SU-DHL-6 (cell line): ENCODE measurements at regions not wholly inside any gene's neighbourhood (a gene's known extent, or its start where the extent isn't known, plus 50 kb on each side); places are given as distances from the start of the nearest gene placed in this dataset.
"Not testable (repeated sequence)": the region's sequence is repeated elsewhere in the genome, so short reads cannot be mapped to it uniquely, and the experiment has no call there.

ENCODE experiments used
- H2AFZ ChIP-seq: fragments of 200-600 bp; sonication (generic); 2 replicates; pipeline ENCODE4 v1.6.1; 2014; ENCODE audit warnings: low read depth, mild to moderate bottlenecking, moderate library complexity, mixed read lengths, antibody characterized with exemption, low read length; ENCODE audit not compliant: severe bottlenecking
- H3F3A ChIP-seq: fragments of 200-600 bp; shearing (Covaris generic); 2 replicates; pipeline ENCODE4 v1.6.0; 2016; ENCODE audit warnings: antibody characterized with exemption, mild to moderate bottlenecking; ENCODE audit not compliant: insufficient read depth
- H3K27ac ChIP-seq: fragments of 200-600 bp; sonication (generic); 2 replicates; pipeline ENCODE4 v1.5.1; 2016; ENCODE audit warnings: low read depth, mild to moderate bottlenecking, low read length, moderate library complexity, mixed read lengths
- H3K27me3 ChIP-seq: fragments of 200-600 bp; sonication (generic), shearing (Covaris generic); 2 replicates; pipeline ENCODE4 v1.6.0; 2014; ENCODE audit warnings: mild to moderate bottlenecking, low read length
- H3K36me3 ChIP-seq: fragments of 200-600 bp; sonication (generic); 2 replicates; pipeline ENCODE4 v1.6.1; 2014; ENCODE audit warnings: mild to moderate bottlenecking, low read length, mixed read lengths
- H3K4me2 ChIP-seq: fragments of 300-600, 200-600 bp; shearing (Covaris generic), sonication (generic); 2 replicates; pipeline ENCODE4 v1.6.0; 2014; ENCODE audit warnings: low read length, low read depth, mild to moderate bottlenecking; ENCODE audit not compliant: poor library complexity, severe bottlenecking
- H3K4me3 ChIP-seq: fragments of 200-600 bp; sonication (generic); 2 replicates; pipeline ENCODE4 v1.5.1; 2014; ENCODE audit warnings: antibody characterized with exemption, low read length, mild to moderate bottlenecking, mixed read lengths; ENCODE audit not compliant: insufficient read depth, poor library complexity, severe bottlenecking
- H3K79me2 ChIP-seq: fragments of 200-600 bp; sonication (generic); 2 replicates; pipeline ENCODE4 v1.6.1; 2014; ENCODE audit warnings: mild to moderate bottlenecking, low read length, moderate library complexity; ENCODE audit not compliant: insufficient read depth
- H3K9ac ChIP-seq: fragments of 200-600 bp; sonication (generic); 2 replicates; pipeline ENCODE4 v1.7.0; 2014; ENCODE audit warnings: mild to moderate bottlenecking, low read length
- H3K9me2 ChIP-seq: fragments of 200-600 bp; sonication (generic); replicated peaks from 2 replicates; pipeline ENCODE4 v1.6.1; 2014; ENCODE audit warnings: low read length; ENCODE audit not compliant: insufficient read depth
- H3K9me3 ChIP-seq: fragments of 200-600 bp; sonication (generic); 2 replicates; pipeline ENCODE4 v1.6.1; 2014; ENCODE audit warnings: low read length, mixed read lengths; ENCODE audit not compliant: insufficient read depth
- H4K20me1 ChIP-seq: fragments of 200-600 bp; sonication (generic); 2 replicates; pipeline ENCODE4 v1.6.1; 2014; ENCODE audit warnings: low read depth, mild to moderate bottlenecking, antibody characterized with exemption, low read length, moderate library complexity, mixed read lengths
- EZH2phosphoT487 ChIP-seq: fragments of 200-600 bp; sonication (generic), shearing (Covaris generic); conservative IDR thresholded peaks from 2 replicates; pipeline ENCODE4 v1.6.1; 2018; ENCODE audit warnings: mild to moderate bottlenecking, antibody characterized with exemption, low read length, moderate library complexity, mixed read lengths
- TF ChIP-seq, protein P1 (sequence below): fragments of 200-600 bp; sonication (generic); IDR thresholded peaks from one replicate; pipeline ENCODE4 v1.5.1; 2017; ENCODE audit warnings: antibody characterized with exemption, mild to moderate bottlenecking, low read length, moderate library complexity; ENCODE audit not compliant: insufficient read depth, poor library complexity, severe bottlenecking

GRCh38 chr11:50088231-50088630 lies 55.6 kb downstream of the OR4C45 start:
- TF ChIP-seq, protein P1, sequence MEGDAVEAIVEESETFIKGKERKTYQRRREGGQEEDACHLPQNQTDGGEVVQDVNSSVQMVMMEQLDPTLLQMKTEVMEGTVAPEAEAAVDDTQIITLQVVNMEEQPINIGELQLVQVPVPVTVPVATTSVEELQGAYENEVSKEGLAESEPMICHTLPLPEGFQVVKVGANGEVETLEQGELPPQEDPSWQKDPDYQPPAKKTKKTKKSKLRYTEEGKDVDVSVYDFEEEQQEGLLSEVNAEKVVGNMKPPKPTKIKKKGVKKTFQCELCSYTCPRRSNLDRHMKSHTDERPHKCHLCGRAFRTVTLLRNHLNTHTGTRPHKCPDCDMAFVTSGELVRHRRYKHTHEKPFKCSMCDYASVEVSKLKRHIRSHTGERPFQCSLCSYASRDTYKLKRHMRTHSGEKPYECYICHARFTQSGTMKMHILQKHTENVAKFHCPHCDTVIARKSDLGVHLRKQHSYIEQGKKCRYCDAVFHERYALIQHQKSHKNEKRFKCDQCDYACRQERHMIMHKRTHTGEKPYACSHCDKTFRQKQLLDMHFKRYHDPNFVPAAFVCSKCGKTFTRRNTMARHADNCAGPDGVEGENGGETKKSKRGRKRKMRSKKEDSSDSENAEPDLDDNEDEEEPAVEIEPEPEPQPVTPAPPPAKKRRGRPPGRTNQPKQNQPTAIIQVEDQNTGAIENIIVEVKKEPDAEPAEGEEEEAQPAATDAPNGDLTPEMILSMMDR = no peak
- TF ChIP-seq EZH2phosphoT487 = no peak
- Histone ChIP-seq H3K4me2 (no peak overlapping the region), H3K4me3 (no peak overlapping the region), H3F3A (no peaks in the 10 kb centered on the region), H3K9ac (no peak overlapping the region), H3K9me2 (no peaks in the 10 kb centered on the region), H3K9me3 (no peaks in the 10 kb centered on the region), H2AFZ (no peak overlapping the region), H4K20me1 (no peaks in the 10 kb centered on the region), H3K27ac (no peak overlapping the region), H3K36me3 (no peaks in the 10 kb centered on the region), H3K27me3 (no peaks in the 10 kb centered on the region), H3K79me2 (no peaks in the 10 kb centered on the region)

- no peaks in the 10 kb centered on the region for H3K36me3 ChIP-seq
- TF ChIP-seq, protein P1 = no peak
- no peak for TF ChIP-seq EZH2phosphoT487
- H4K20me1 ChIP-seq = no peaks in the 10 kb centered on the region
- H3K27me3 ChIP-seq = no peaks in the 10 kb centered on the region
- no peak overlapping the region for H3K27ac ChIP-seq
- no peak overlapping the region for H2AFZ ChIP-seq
- no peaks in the 10 kb centered on the region for H3K9me2 ChIP-seq
- no peak overlapping the region for H3K4me3 ChIP-seq
- H3K9ac ChIP-seq = no peak overlapping the region
- H3K4me2 ChIP-seq = no peak overlapping the region
- no peaks in the 10 kb centered on the region for H3K79me2 ChIP-seq
- H3K9me3 ChIP-seq = no peaks in the 10 kb centered on the region
- no peaks in the 10 kb centered on the region for H3F3A ChIP-seq
These were observed 65.6 kb downstream of the OR4C45 start for GRCh38 chr11:50098186-50098725.

GRCh38 chr11:50102916-50103315 lies 70.2 kb downstream of the OR4C45 start:
- no peak for TF ChIP-seq EZH2phosphoT487
- TF ChIP-seq, protein P1 = no peak
- H3K9me3 ChIP-seq = no peaks in the 10 kb centered on the region
- no peaks in the 10 kb centered on the region for H3K27me3 ChIP-seq
- no peak overlapping the region for H3K27ac ChIP-seq
- no peaks in the 10 kb centered on the region for H3K79me2 ChIP-seq
- no peaks in the 10 kb centered on the region for H3K9me2 ChIP-seq
- no peak overlapping the region for H2AFZ ChIP-seq
- H3F3A ChIP-seq = no peaks in the 10 kb centered on the region
- no peak overlapping the region for H3K4me2 ChIP-seq
- H3K4me3 ChIP-seq = no peak overlapping the region
- H3K36me3 ChIP-seq = no peaks in the 10 kb centered on the region
- no peaks in the 10 kb centered on the region for H4K20me1 ChIP-seq
- H3K9ac ChIP-seq = no peak overlapping the region

DNA sequence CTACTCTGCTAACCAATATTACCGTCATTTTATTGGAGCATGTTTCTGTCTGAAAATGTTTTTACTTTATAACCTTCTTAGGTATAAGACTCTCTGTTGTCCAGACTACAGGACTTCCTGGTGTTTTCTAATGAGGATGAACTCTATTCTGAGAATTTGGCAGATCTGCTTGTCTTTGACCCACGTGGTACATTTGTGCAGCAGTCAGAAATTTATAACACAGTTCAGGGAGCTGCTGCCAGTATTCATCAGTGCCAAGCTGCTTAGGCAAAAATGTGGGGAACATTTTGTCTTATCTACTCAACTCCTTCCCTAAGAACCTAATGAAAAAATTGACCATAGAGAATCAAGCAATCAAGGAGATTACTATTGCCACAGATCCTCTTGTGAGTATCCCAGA lies 108.0 kb downstream of the OR4C45 start:
- not testable (repeated sequence) for H3K9me3 ChIP-seq, H3K27me3 ChIP-seq, H3F3A ChIP-seq, H2AFZ ChIP-seq, H3K4me2 ChIP-seq, H3K27ac ChIP-seq, H3K9me2 ChIP-seq, H3K79me2 ChIP-seq, H4K20me1 ChIP-seq, H3K4me3 ChIP-seq, H3K36me3 ChIP-seq, H3K9ac ChIP-seq

DNA sequence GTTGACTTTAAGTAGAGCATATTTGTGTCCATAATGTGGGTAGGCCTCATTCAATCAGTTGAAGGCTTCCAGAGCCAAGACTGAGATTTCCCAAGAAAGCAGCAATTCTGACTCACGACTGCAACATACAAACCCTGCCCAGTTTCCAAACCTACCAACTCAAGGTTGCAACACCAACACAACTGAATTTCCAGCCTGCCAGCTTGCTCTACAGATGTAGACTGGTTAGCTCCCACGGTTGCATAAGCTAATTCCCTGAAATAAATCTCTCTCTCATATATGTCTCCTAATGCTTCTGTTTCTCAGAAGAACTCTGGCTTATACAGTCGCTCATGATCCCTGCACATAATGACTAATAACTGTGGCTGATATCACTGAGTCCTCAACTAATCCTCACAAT lies 113.6 kb downstream of the OR4C45 start:
- H3K9me3 ChIP-seq, H3K36me3 ChIP-seq, H3K9ac ChIP-seq, H3F3A ChIP-seq, H3K27me3 ChIP-seq, H4K20me1 ChIP-seq, H3K4me2 ChIP-seq, H3K4me3 ChIP-seq, H3K27ac ChIP-seq, H2AFZ ChIP-seq, H3K79me2 ChIP-seq, H3K9me2 ChIP-seq: not testable (repeated sequence)

- H3K27ac ChIP-seq, H3K36me3 ChIP-seq, H4K20me1 ChIP-seq, H3F3A ChIP-seq, H2AFZ ChIP-seq, H3K79me2 ChIP-seq, H3K9me2 ChIP-seq, H3K4me3 ChIP-seq, H3K4me2 ChIP-seq, H3K9ac ChIP-seq, H3K9me3 ChIP-seq, H3K27me3 ChIP-seq: not testable (repeated sequence)
These were observed 115.3 kb downstream of the OR4C45 start for GRCh38 chr11:50147946-50148345.
